IPS DF 6.9 (cell line): ENCODE measurements at regions not wholly inside any gene's neighbourhood (a gene's known extent, or its start where the extent isn't known, plus 50 kb on each side); places are given as distances from the start of the nearest gene placed in this dataset.
A peak's percentile ranks its signal among the peaks of the same experiment; 100 is the strongest.
"Not testable (repeated sequence)": the region's sequence is repeated elsewhere in the genome, so short reads cannot be mapped to it uniquely, and the experiment has no call there.

Experiments
- DNase-seq: peaks from one replicate; pipeline ENCODE4 v3.0.0-alpha.2; 2013; ENCODE audit warnings: low read depth, low spot score
- H3K27ac ChIP-seq: one replicate; pipeline ENCODE4 v1.5.1; 2013; ENCODE audit warnings: low read length, control low read depth
- H3K27me3 ChIP-seq: 2 replicates; pipeline ENCODE4 v1.6.1; 2013; ENCODE audit warnings: mild to moderate bottlenecking, low read length; ENCODE audit not compliant: control insufficient read depth, insufficient read depth
- H3K36me3 ChIP-seq: 2 replicates; pipeline ENCODE4 v1.6.1; 2013; ENCODE audit warnings: low read length; ENCODE audit not compliant: control insufficient read depth, insufficient read depth
- H3K4me1 ChIP-seq: 2 replicates; pipeline ENCODE4 v1.6.1; 2013; ENCODE audit warnings: low read length; ENCODE audit not compliant: control insufficient read depth, insufficient read depth
- H3K4me3 ChIP-seq: 2 replicates; pipeline ENCODE4 v1.5.1; 2013; ENCODE audit warnings: mild to moderate bottlenecking, low read length
- H3K9me3 ChIP-seq: 2 replicates; pipeline ENCODE4 v1.6.1; 2013; ENCODE audit warnings: low read length, inconsistent platforms; ENCODE audit not compliant: control insufficient read depth, insufficient read depth
- WGBS: extraction: QIAGEN DNeasy Blood & Tissue Kit; methylation state at CpG from one replicate; pipeline ENCODE4 v1.1.7; 2013; ENCODE audit warnings: mixed read lengths, missing lambda C conversion rate; ENCODE audit not compliant: insufficient read length, insufficient coverage; 5-methylcytosine and 5-hydroxymethylcytosine counted together

GRCh38 chr4:124104628-124105027, 607.9 kb downstream of the ANKRD50 start:
- no peaks in the 10 kb centered on the region for H3K36me3 ChIP-seq
- H3K9me3 ChIP-seq: no peaks in the 10 kb centered on the region
- no CpG with 5 or more reads among the region's 3 CpGs for WGBS
- no peak for DNase-seq
- H3K27me3 ChIP-seq: no peaks in the 10 kb centered on the region
- no peaks in the 10 kb centered on the region for H3K4me1 ChIP-seq
- H3K27ac ChIP-seq: no peak overlapping the region
- H3K4me3 ChIP-seq: no peak overlapping the region

GRCh38 chr4:124105212-124105611, 607.3 kb downstream of the ANKRD50 start:
- Histone ChIP-seq H3K36me3 (no peaks in the 10 kb centered on the region), H3K4me1 (no peaks in the 10 kb centered on the region), H3K27ac (no peak overlapping the region), H3K9me3 (no peaks in the 10 kb centered on the region), H3K4me3 (no peak overlapping the region), H3K27me3 (no peaks in the 10 kb centered on the region)
- DNase-seq: no peak
- WGBS: no CpG with 5 or more reads among the region's 2 CpGs

GRCh38 chr4:124111411-124111810, 601.1 kb downstream of the ANKRD50 start:
- Histone ChIP-seq H3K27me3 (no peaks in the 10 kb centered on the region), H3K27ac (no peak overlapping the region), H3K4me1 (no peaks in the 10 kb centered on the region), H3K4me3 (no peak overlapping the region), H3K9me3 (no peaks in the 10 kb centered on the region), H3K36me3 (no peaks in the 10 kb centered on the region)
- no CpG with 5 or more reads among the region's 2 CpGs for WGBS
- DNase-seq: no peak

GRCh38 chr4:124111922-124112321, 600.6 kb downstream of the ANKRD50 start:
- Histone ChIP-seq H3K27ac (no peak overlapping the region), H3K9me3 (no peaks in the 10 kb centered on the region), H3K36me3 (no peaks in the 10 kb centered on the region), H3K4me1 (no peaks in the 10 kb centered on the region), H3K4me3 (no peak overlapping the region), H3K27me3 (no peaks in the 10 kb centered on the region)
- DNase-seq: peak; percentile 22
- no CpG with 5 or more reads among the region's 2 CpGs for WGBS

GRCh38 chr4:124118061-124118460, 594.5 kb downstream of the ANKRD50 start:
- no peaks in the 10 kb centered on the region for H3K9me3 ChIP-seq
- no peak overlapping the region for H3K27ac ChIP-seq
- no peak for DNase-seq
- H3K4me3 ChIP-seq: no peak overlapping the region
- no CpG with 5 or more reads among the region's 2 CpGs for WGBS
- no peaks in the 10 kb centered on the region for H3K36me3 ChIP-seq
- no peaks in the 10 kb centered on the region for H3K27me3 ChIP-seq
- H3K4me1 ChIP-seq: no peaks in the 10 kb centered on the region

GRCh38 chr4:124121461-124121971, 591.0 kb downstream of the ANKRD50 start:
- Histone ChIP-seq H3K4me3 (no peak overlapping the region), H3K27me3 (no peaks in the 10 kb centered on the region), H3K36me3 (no peaks in the 10 kb centered on the region), H3K4me1 (no peaks in the 10 kb centered on the region), H3K9me3 (no peaks in the 10 kb centered on the region), H3K27ac (no peak overlapping the region)
- DNase-seq: no peak
- no CpG with 5 or more reads among the region's 1 CpG for whole genome bisulfite sequencing

- H3K4me3 ChIP-seq: no peak overlapping the region
- WGBS: 100% methylated on average over 1 of the region's 4 CpGs
- no peaks in the 10 kb centered on the region for H3K4me1 ChIP-seq
- no peaks in the 10 kb centered on the region for H3K36me3 ChIP-seq
- DNase-seq: no peak
- no peaks in the 10 kb centered on the region for H3K27me3 ChIP-seq
- no peak overlapping the region for H3K27ac ChIP-seq
- no peaks in the 10 kb centered on the region for H3K9me3 ChIP-seq
These were observed 589.4 kb downstream of the ANKRD50 start for GRCh38 chr4:124123181-124123580.

- Histone ChIP-seq H3K27me3 (no peaks in the 10 kb centered on the region), H3K4me3 (no peak overlapping the region), H3K4me1 (no peaks in the 10 kb centered on the region), H3K36me3 (no peaks in the 10 kb centered on the region), H3K27ac (no peak overlapping the region), H3K9me3 (no peaks in the 10 kb centered on the region)
- no peak for DNase-seq
- no CpG with 5 or more reads among the region's 1 CpG for WGBS
These were observed 588.8 kb downstream of the ANKRD50 start for GRCh38 chr4:124123721-124124120.

- not testable (repeated sequence) for H3K4me1 ChIP-seq, H3K9me3 ChIP-seq, H3K4me3 ChIP-seq, DNase-seq, H3K27ac ChIP-seq, H3K36me3 ChIP-seq, H3K27me3 ChIP-seq
- no CpG with 5 or more reads among the region's 6 CpGs for WGBS
These were observed 581.2 kb downstream of the ANKRD50 start for GRCh38 chr4:124131324-124131723.

GRCh38 chr4:124132161-124132560, 580.4 kb downstream of the ANKRD50 start:
- no CpG with 5 or more reads among the region's 2 CpGs for WGBS
- H3K9me3 ChIP-seq: no peaks in the 10 kb centered on the region
- no peak for DNase-seq

GRCh38 chr4:124133753-124134152, 578.8 kb downstream of the ANKRD50 start:
- Histone ChIP-seq H3K36me3 (no peaks in the 10 kb centered on the region; the same call in 1 of the 2 replicates), H3K4me1 (no peaks in the 10 kb centered on the region), H3K4me3 (no peak overlapping the region), H3K9me3 (no peaks in the 10 kb centered on the region), H3K27ac (no peak overlapping the region), H3K27me3 (no peaks in the 10 kb centered on the region)
- DNase-seq: no peak
- WGBS: no CpG with 5 or more reads among the region's 1 CpG

More at GRCh38 chr4:124132161-124132560, 580.4 kb downstream of the ANKRD50 start:
- Histone ChIP-seq H3K36me3 (no peaks in the 10 kb centered on the region; the same call in 1 of the 2 replicates), H3K27ac (no peak overlapping the region), H3K27me3 (no peaks in the 10 kb centered on the region), H3K4me3 (no peak overlapping the region), H3K4me1 (no peaks in the 10 kb centered on the region)
